ENCODE measurements at regions not wholly inside any gene's neighbourhood (a gene's known extent, or its start where the extent isn't known, plus 50 kb on each side); places are given as distances from the start of the nearest gene placed in this dataset.

DNA sequence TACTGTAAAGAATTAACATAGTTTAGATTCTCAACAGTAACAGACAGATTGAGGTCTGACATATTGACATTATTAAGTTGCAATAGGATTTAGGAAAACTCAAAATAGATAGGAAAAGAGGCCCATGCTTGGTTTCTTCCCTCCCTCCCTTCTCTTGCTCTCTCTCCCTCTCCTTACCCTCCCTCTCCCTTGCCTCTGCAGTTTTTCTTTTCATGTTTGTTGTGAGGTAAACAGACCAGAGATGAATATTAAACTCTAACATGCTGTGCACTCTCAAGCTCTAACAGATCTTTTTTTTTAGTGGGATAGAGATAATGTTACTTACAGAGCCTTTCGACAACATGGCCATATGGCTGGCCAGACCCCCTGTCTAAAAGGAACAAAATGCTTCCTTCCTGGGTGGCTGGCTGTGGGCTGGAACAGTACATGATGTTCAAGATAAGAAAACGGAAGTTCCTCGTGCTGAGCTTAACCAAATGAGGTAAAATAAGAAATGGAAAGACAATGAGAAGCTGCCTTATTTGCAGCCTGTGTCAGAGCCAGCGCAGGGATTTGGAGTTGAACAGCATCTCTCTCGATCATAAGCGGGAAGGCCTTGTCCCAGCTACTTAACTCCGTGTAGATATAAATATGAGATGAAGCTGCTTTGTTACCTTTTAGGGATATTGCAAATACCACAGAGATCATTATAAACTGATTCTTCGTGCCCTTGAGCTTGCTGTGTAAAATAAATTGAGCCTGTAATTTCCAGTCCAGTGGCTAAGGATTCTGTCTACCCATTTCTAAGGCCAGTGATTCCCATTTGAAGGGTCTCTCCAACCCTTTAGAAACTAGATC, 391.9 kb upstream of the NPVF start:
- no peak overlapping the region for H3K4me3 ChIP-seq
- intact Hi-C loops (cut with DNase I): no loop called here
- no peaks in the 10 kb centered on the region for H3K27me3 ChIP-seq (ENCODE audit: low read depth)
- peaks cover 20% of the 10 kb centered on the region for H3K4me1 ChIP-seq
- peak; percentile 71 to 74 for ATAC-seq
- no peak for DNase-seq
- TF ChIP-seq CTCF (IDR thresholded peaks at IDR 0.05): no peak
- peak overlapping the region; percentile 74 for H3K27ac ChIP-seq
- no peaks in the 10 kb centered on the region for H3K9me3 ChIP-seq
- no peaks in the 10 kb centered on the region for H3K36me3 ChIP-seq

- no peaks in the 10 kb centered on the region for H3K36me3 ChIP-seq
- TF ChIP-seq CTCF (IDR thresholded peaks at IDR 0.05): no peak
- H3K9me3 ChIP-seq: no peaks in the 10 kb centered on the region
- no peak overlapping the region for H3K4me3 ChIP-seq
- H3K4me1 ChIP-seq: peaks cover 12% of the 10 kb centered on the region
- DNase-seq (no peak), ATAC-seq (no peak)
- no peak overlapping the region for H3K27ac ChIP-seq
- intact Hi-C loops (cut with DNase I): no loop called here
- no peaks in the 10 kb centered on the region for H3K27me3 ChIP-seq (ENCODE audit: low read depth)
Observed at GRCh38 chr7:25621993-25622392, 393.7 kb upstream of the NPVF start.

DNA sequence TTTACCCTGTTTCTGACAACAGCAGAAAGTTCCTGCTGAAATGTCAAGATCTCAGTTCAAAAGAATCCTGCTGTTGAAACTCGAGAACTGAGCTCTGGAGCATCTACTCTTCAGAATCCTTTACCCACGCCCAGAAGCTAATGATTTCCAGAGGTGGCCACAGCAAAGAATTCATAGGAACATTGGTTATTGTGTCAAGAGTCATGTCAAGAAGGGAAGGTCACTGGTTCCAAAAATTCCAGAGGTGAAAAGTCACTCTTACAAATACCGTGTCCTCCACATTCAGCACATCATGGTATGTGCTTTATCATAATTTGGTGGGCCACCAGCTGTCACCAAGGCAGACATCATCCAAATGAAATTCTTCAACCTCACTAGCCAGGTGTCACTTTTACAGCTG, 394.4 kb upstream of the NPVF start:
- no peak overlapping the region for H3K27ac ChIP-seq
- no peak for DNase-seq
- H3K36me3 ChIP-seq: no peaks in the 10 kb centered on the region
- TF ChIP-seq CTCF (IDR thresholded peaks at IDR 0.05): no peak
- H3K4me1 ChIP-seq: peaks cover 12% of the 10 kb centered on the region
- no peak for ATAC-seq
- no peak overlapping the region for H3K4me3 ChIP-seq
- H3K27me3 ChIP-seq (ENCODE audit: low read depth): no peaks in the 10 kb centered on the region
- intact Hi-C loops (cut with DNase I): no loop called here
- no peaks in the 10 kb centered on the region for H3K9me3 ChIP-seq

DNA sequence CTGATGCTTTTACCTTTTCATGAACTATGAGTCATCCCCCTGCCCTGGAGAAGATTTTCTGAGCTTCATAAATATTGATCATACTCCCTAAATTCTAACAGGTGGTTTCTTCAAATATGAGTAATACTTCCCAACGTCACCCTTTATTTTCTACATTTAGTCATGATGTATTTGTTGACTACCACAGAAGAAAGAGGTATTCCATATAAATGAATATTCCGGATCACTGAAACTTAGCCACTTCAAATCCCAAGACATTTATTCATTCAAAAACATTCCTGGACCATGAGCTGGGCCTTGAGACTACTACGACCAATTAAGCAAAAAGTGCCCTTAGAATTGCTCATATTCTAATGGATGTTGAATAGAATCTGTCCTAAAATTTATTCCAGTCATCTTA, 395.8 kb upstream of the NPVF start:
- TF ChIP-seq CTCF (IDR thresholded peaks at IDR 0.05): no peak
- Histone ChIP-seq H3K4me3 (no peak overlapping the region), H3K9me3 (no peaks in the 10 kb centered on the region), H3K36me3 (no peaks in the 10 kb centered on the region), H3K27me3 (ENCODE audit: low read depth) (no peaks in the 10 kb centered on the region), H3K4me1 (peaks cover 12% of the 10 kb centered on the region), H3K27ac (peak overlapping the region; percentile 42)
- ATAC-seq (no peak), DNase-seq (no peak)
- intact Hi-C loops (cut with DNase I): no loop called here

DNA sequence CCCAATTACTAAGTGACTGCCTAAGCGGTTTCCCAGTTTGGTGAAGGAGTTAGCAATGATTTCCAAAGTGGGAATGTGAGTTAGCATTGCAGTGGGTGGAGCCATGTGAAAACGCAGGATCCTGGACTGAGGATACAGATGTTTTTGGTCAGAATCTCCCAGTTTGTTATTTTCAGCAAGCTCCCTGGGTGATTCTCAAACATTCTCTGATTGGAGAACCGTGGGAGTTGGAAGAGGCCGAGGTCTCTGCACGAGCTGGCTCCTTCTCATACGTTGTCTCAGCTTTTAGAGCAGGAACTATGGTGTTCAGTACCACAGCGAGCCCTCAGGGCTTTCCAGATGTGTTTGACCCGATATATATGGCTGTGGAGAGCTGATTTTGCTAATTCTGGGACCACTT, 396.5 kb upstream of the NPVF start:
- H3K4me3 ChIP-seq: no peak overlapping the region
- DNase-seq (no peak), ATAC-seq (peak; percentile 62 to 63)
- H3K9me3 ChIP-seq: no peaks in the 10 kb centered on the region
- no peaks in the 10 kb centered on the region for H3K36me3 ChIP-seq
- peak overlapping the region; percentile 69 for H3K27ac ChIP-seq
- TF ChIP-seq CTCF (IDR thresholded peaks at IDR 0.05): no peak
- intact Hi-C loops (cut with DNase I): no loop called here
- H3K27me3 ChIP-seq (ENCODE audit: low read depth): no peaks in the 10 kb centered on the region
- peaks cover 6% of the 10 kb centered on the region for H3K4me1 ChIP-seq

Measured in lower lobe of right lung (tissue), 2 donors.